HG03558 (cell line): ENCODE measurements at regions not wholly inside any gene's neighbourhood (a gene's known extent, or its start where the extent isn't known, plus 50 kb on each side); places are given as distances from the start of the nearest gene placed in this dataset.

Experiments
- ATAC-seq: cut with Tn5 transposase; IDR thresholded peaks from one replicate; pipeline ENCODE4 v1.9.1; 2021; ENCODE audit warnings: moderate number of reproducible peaks; ENCODE audit not compliant: unreplicated experiment; ENCODE audit errors: extremely low read depth

DNA sequence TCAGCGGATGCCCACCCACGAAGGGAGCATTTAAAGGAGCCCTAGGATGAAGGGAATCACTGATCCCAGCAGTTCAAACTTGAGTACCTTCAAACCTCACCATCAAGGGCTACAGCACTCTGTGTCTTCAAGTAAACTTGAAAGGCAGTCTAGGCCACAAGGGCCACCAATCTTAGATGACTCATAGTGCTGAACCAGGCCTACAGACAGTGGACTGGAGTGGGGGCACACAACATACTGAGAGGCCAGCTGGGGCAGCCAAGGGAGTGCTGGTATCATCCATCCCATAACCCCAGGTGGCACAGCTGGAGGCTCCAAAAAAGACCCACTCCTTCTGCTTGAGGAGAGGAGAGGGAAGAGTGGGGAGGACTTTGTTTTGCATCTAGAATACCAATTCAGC lies 345.4 kb downstream of the DUSP10 start:
- no peak for ATAC-seq

DNA sequence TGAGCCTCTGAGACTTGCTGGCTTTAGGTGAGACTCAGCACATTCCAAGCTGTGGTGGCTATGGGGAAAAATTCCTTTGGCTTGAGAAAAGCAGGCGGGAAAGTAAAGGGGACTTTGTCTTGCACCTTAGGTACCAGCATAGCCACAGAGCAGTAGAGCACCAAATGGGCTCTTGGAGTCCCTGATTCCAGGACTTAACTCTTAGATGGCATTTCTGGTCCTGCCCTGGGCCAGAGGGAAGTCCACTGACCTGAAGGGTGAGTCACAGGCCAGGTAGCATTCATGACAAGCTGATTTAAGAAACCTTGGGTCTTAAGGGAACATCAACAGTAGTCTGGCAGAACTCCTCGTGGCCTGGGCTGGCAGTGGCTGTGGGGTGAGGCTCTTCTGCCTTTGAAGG lies 344.7 kb downstream of the DUSP10 start:
- no peak for ATAC-seq

GRCh38 chr1:221397606-221398005 lies 344.3 kb downstream of the DUSP10 start:
- no peak for ATAC-seq

- no peak for ATAC-seq
Observed at GRCh38 chr1:221405146-221405545, 336.7 kb downstream of the DUSP10 start.

DNA sequence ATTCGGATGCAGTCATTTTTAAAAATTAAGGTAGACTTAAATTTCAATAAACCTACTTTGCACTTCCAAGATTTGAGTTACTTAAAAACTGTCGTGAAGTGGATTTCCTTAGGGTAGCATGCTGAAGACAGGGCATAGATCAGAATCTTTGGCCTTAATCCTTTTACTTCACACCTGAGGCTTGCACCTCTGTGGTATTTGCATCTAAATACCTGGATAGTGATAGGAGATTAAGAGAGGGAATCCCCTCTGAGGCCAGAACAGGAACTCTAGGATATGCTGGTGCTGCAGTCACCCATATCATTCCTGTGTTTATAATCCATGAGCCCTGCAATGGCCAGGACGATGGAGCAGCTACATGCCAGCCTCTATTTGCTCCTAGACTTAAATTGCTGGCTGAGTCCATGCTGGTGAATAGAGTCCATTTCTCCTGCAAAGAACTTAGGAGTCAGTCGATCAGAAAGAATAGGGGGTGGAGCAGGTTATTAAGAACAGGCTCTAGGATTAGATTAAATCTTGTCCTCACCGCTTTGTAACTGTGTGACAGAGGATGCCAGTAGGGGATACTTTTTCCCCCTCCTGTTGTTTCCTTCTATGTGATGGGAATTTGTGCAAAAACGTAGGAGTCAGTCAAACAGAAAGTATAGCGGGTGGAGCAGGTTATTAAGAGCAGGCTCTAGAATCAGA lies 333.6 kb downstream of the DUSP10 start:
- ATAC-seq, result no peak

GRCh38 chr1:221411283-221411682 lies 330.6 kb downstream of the DUSP10 start:
- no peak for ATAC-seq

GRCh38 chr1:221414772-221415539 lies 326.9 kb downstream of the DUSP10 start:
- no peak for ATAC-seq

GRCh38 chr1:221415651-221416050 lies 326.2 kb downstream of the DUSP10 start:
- no peak for ATAC-seq

DNA sequence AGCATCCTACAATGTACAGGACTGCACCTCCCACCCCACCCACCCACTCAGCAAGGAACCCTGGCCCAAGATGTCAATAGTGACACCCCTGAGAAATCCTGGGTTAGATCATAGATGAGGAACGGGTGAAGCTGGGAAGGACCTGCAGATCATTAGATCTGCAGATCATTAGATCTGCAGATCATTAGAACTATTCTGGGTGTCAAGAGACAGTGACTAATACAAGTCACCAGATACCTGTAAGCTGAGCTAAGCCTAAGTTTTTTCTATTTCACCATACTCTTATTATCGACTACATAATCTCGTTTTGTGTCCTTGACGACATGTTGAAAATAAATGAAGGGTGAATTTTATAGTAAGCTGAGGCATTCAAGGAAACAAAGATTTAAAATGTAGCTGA lies 325.7 kb downstream of the DUSP10 start:
- no peak for ATAC-seq

DNA sequence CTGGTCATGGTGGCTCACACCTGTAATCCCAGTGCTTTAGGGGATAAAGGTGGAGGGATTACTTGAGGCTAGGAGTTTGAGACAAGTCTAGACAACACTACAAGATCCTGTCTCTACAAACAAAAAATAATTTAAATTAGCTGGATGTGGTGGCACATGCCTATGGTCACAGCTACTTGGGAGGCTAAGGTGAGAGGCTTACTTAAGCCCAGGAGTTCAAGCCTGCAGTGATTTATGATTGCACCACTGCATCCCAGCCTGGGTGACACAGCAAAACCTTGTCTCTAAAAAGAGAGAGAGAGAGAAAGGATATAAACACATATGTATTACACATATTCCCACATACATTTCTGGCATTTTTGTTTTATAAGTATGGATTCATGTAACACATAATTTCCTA lies 325.2 kb downstream of the DUSP10 start:
- ATAC-seq, result no peak

DNA sequence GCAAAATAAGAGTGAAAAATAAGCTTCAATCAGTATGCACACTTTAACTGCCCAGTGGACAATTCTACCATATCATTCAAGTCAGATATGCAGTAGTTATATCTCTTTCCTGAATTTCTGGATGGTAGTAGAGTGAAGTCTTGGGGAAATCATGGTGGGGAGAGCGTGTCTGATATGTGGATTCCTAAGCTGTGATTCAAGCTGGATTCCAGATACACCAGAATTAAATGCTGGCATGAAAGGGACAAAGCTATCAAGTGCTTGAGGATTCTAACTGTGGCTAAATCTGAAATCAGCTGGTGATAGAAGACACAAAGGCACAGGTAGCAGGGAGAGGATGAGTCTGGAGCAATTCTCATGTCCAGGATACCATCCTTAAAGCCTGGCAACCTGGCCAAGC lies 323.5 kb downstream of the DUSP10 start:
- no peak for ATAC-seq

DNA sequence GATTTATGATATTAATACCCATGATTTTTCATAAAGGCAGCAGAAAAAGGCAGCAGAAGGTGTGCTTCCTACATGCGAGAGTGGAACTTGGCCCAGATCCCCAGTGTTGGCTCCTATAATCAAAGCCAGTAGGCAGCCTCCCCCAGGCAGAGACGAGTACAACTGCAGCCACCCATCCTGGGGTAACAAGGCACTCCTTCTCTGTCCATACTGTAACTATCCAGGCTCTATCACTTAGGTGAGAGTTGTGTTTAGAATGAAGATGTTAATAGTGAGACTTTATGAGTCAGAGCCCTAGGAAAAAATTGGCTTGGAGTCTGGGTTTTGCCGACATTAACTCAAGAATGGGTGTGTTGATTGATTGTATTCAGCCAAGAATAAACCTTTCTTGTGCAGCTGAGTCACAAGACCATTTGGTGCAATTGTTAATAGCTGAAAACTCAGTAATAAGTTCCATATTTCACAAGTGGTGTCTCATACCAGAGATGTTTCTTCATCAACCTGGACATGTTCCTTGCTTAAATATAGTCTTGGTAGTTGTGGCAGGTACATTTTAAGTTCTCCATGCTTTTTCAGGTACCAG lies 322.3 kb downstream of the DUSP10 start:
- ATAC-seq, result no peak

GRCh38 chr1:221429264-221429663 lies 312.6 kb downstream of the DUSP10 start:
- ATAC-seq, result no peak

- no peak for ATAC-seq
Observed at GRCh38 chr1:221430152-221430960, 311.5 kb downstream of the DUSP10 start.

GRCh38 chr1:221431068-221431651 lies 310.7 kb downstream of the DUSP10 start:
- ATAC-seq, result no peak

DNA sequence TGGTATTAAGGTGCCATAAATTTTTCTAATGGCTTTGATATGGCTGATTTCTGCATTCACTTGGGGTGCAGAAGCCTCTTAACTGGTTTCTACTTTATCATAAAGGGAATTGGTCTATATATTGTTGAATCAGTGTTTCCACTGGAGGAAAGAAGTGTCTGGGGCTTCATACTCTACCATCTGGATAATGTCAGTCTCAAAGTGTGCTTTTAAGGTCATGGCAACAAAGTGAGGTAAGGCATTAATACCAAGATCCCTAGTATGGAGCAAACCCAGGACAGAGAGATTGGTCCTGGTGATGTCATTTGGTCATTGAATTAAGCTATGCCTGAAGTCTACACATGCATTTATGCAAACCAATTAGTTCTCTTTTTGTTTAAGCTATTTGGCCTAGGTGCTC lies 309.9 kb downstream of the DUSP10 start:
- ATAC-seq, result no peak

GRCh38 chr1:221435504-221435904 lies 306.4 kb downstream of the DUSP10 start:
- ATAC-seq, result peak; percentile 35

DNA sequence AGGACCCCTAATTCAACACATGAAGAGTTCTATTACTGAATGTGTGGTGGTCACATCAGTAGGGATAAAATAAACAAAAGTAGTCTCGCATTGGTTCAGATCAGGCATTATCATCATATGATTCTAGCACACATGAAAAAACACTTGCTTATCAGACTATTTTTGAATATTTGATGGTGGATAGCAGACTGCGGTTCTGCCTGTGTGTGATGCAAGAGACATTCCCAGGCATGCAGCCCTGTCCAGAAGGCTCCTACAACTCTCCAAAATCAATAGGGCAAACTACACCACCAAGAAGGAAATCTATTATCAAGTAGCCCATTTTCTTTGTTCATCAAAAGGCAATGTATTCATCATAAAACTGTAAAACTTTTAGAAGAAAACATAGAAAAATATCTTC lies 304.7 kb downstream of the DUSP10 start:
- no peak for ATAC-seq

GRCh38 chr1:221437926-221438325 lies 304.0 kb downstream of the DUSP10 start:
- no peak for ATAC-seq

DNA sequence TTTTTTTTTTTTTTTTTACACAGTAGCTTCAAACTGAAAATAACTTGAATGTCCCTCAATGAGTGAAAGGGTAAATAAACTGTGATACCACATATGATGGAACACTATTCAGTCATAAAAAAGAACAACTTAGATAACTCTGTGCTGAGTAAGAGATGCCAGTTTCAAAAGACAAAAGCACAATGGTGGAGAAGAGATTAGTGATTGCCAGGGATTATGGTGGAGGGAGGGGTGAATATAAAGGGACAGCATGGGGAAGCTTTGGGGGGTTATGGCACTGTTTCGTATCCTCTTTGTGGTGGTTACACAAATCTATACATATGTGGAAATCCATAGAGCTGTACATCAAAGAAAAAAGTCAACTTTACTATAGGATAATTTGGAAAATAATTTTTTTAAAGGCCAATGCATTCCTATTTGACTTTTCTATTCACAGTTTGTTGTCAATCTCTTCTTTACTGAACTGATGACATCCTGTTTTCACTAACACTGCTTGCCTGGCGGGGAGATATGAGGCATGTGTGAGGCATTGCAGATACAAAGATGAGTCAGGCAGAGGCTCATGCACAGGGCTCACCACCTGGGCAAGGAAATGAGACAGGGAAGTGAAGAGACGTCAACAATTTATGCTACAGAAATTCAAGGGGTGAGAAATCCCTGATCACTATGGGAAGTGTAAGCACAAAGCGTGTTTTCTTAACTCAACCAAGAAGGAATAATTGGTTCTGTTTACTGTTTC lies 302.7 kb downstream of the DUSP10 start:
- ATAC-seq, result peak; percentile 76
